GM12874 (cell line): ENCODE measurements at regions not wholly inside any gene's neighbourhood (a gene's known extent, or its start where the extent isn't known, plus 50 kb on each side); places are given as distances from the start of the nearest gene placed in this dataset.

Source experiments
- TF ChIP-seq, protein P1 (sequence below): IDR thresholded peaks from 2 replicates; pipeline ENCODE4 v1.5.1; 2011; ENCODE audit warnings: low read depth, mild to moderate bottlenecking, control low read depth, low read length, moderate library complexity; ENCODE audit not compliant: insufficient read depth

GRCh38 chr6:141351721-141352120, 781.0 kb upstream of the GJE1 start:
- TF ChIP-seq, protein P1, sequence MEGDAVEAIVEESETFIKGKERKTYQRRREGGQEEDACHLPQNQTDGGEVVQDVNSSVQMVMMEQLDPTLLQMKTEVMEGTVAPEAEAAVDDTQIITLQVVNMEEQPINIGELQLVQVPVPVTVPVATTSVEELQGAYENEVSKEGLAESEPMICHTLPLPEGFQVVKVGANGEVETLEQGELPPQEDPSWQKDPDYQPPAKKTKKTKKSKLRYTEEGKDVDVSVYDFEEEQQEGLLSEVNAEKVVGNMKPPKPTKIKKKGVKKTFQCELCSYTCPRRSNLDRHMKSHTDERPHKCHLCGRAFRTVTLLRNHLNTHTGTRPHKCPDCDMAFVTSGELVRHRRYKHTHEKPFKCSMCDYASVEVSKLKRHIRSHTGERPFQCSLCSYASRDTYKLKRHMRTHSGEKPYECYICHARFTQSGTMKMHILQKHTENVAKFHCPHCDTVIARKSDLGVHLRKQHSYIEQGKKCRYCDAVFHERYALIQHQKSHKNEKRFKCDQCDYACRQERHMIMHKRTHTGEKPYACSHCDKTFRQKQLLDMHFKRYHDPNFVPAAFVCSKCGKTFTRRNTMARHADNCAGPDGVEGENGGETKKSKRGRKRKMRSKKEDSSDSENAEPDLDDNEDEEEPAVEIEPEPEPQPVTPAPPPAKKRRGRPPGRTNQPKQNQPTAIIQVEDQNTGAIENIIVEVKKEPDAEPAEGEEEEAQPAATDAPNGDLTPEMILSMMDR, result no peak

GRCh38 chr6:141349710-141350109, 783.0 kb upstream of the GJE1 start:
- TF ChIP-seq, protein P1, result no peak

DNA sequence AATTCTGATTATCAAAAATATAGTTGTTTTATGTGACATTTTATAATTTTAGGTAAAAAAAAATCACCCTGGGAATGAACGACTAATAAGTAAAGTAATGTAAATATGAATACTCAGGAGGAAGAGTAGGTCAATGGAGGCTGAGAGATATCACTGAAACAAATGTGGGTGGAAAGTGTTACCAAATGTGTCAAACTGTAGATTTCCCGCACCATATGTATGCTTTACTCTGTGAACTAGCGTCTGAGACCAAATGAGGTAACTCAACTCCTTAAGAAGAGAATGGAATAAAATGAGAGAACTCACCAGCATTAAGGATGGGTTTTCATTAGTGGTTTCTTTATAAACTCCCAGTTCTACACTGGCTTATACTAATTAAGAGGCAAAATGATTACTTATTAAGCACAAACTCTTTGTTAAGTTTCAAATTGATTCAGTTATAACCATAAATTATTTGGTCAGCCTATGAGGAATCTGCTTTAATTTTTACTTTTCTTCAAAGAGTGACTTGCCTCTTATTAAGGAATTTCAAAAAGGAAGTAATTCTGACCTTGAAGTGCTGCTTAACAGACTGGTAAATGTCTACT, 784.7 kb upstream of the GJE1 start:
- TF ChIP-seq, protein P1, result no peak

DNA sequence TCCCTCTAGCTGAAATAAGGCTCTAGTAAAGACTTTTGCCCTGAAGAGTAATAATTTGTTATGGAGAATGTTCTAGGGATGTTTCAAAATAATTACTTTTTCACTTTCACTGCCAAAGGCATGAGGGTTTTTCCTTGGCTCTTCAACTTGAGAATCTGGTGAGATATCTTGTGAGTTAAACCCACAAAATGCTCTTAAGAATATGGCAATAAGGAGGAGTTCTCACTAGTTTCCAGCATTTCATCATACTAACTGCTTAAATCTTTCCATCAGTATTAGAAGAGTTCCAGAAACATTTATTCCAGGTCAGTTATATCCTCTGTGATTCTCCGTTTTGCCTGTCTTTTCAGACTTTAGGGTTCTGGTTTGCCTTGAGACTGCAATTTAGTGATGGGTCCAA, 785.6 kb upstream of the GJE1 start:
- TF ChIP-seq, protein P1, result no peak

DNA sequence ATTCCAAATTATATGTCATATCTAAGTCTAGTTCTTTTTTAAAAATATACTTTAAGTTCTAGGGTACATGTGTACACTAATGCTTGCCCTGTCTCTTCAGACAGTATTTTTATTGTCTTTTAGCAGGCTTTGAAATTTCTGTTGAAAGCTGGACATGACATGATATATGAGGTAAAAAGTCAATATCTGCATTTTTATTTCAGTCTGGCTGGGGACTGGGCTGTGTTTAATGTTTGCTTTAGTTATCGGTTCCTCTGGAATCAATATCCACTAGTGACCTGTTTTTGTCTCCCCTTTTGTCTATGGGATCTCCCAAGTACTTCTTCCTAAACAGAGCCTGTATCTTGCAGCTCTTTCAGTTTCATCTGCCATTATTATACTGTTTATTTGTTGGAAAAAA, 786.2 kb upstream of the GJE1 start:
- TF ChIP-seq, protein P1, result no peak

GRCh38 chr6:141337191-141337590, 795.5 kb upstream of the GJE1 start:
- TF ChIP-seq, protein P1, result no peak

DNA sequence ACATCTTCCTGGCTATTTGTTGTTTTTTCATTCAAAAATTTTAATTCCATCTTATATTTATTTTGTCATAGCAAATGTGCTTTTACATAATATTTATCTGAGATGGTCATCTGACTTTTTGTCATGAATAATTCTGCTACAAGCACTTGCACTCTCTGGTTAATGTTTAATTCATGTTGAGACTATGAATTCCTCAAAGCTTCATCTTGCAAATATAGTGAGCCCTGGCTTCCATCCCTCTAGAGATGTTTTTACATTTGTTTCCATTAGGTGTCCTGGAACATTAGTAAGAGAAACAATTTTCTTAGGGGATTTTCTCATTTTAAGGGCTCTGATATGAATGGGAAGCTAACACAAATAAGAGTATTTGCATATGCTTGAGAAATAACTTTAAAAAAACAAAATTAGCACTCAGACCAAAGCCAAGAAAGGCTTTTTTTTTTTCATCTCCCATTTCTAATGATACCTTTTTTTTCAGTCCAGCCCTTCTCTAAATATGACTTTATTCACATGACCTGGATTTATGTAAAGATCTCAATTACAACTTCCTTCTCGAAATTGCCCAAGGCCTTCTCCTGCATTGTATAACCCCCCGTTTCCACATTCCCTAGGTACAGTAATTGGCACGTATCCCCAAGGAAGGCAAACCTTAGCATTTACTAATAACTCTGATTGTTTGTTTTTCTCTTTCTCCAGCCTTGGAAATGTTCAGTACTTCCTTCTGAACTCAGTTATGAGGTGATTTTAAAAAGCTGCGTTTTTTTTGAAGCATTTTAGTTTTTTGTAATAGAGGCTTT, 797.0 kb upstream of the GJE1 start:
- TF ChIP-seq, protein P1, result no peak
